Hematopoietic multipotent progenitor cell (in vitro differentiated cells): ENCODE measurements at regions not wholly inside any gene's neighbourhood (a gene's known extent, or its start where the extent isn't known, plus 50 kb on each side); places are given as distances from the start of the nearest gene placed in this dataset.
"Not testable (repeated sequence)": the region's sequence is repeated elsewhere in the genome, so short reads cannot be mapped to it uniquely, and the experiment has no call there.

Experiments
- DNase-seq, 3 donors: peaks; one replicate each; pipeline ENCODE4 v3.0.0-alpha.2; 2011 to 2015; ENCODE audit warnings: low read depth in 2 of 3, low spot score in 2 of 3

GRCh38 chr1:161454865-161455707 lies 50.2 kb upstream of the FCGR2A start:
- not testable (repeated sequence) for DNase-seq

- not testable (repeated sequence) for DNase-seq
Observed at GRCh38 chr1:161453950-161454864, 51.0 kb upstream of the FCGR2A start.

GRCh38 chr1:161451698-161452348 lies 53.4 kb upstream of the FCGR2A start:
- DNase-seq, result not testable (repeated sequence)

- DNase-seq, result not testable (repeated sequence)
Observed at GRCh38 chr1:161447760-161448332, 57.4 kb upstream of the FCGR2A start.

DNA sequence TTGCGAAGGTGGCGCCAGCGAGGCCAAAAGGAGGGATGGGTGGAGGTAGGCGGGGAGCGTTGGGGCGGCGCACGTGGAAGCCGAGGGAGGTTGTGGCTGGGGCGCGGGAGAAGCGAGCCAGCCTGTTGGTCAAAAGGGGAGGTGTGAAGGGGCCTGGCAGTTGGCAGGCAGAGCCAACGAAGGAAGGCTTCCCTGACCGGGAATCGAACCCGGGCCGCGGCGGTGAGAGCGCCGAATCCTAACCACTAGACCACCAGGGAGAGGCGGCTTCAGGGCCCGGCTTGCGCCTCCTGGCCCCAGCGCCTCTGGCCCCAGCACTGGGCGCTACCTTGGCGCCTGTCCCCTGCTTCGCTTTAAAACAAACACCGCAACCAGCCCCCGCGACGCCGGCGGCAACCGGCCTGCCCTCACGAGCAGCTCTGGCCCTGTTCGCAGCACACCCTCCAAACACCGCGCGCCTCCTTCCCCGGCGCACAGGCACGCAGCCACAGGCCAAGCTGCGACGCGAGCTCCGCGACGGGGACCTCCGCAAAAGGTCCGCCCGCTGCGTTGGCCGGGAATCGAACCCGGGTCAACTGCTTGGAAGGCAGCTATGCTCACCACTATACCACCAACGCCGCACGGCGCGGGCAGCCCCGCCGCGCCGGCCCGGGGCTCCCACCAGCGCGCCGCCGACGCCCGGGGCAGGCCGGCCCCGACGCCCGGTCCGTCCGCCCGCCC lies 58.1 kb upstream of the FCGR2A start:
- not testable (repeated sequence) for DNase-seq

- not testable (repeated sequence) for DNase-seq
Observed at GRCh38 chr1:161444725-161445124, 60.5 kb upstream of the FCGR2A start.

DNA sequence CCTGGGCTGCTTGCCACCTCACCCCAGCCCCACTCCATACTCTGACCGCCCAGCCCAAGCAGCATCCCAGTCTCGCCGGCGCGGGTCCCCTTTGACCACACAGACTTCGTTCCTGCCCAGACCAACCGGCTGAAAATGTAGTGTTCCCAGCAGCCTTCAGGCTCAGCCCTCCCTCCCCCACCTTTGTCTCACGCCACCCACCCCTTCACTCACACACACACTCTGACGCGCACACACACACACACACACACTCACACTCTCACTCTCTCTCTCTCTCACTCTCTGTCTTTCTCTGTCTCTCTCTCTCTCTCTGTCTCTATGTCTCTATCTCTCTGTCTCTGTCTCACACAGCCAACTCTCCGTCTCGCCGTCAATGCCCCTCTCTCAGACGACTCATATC lies 61.0 kb upstream of the FCGR2A start:
- not testable (repeated sequence) for DNase-seq

DNA sequence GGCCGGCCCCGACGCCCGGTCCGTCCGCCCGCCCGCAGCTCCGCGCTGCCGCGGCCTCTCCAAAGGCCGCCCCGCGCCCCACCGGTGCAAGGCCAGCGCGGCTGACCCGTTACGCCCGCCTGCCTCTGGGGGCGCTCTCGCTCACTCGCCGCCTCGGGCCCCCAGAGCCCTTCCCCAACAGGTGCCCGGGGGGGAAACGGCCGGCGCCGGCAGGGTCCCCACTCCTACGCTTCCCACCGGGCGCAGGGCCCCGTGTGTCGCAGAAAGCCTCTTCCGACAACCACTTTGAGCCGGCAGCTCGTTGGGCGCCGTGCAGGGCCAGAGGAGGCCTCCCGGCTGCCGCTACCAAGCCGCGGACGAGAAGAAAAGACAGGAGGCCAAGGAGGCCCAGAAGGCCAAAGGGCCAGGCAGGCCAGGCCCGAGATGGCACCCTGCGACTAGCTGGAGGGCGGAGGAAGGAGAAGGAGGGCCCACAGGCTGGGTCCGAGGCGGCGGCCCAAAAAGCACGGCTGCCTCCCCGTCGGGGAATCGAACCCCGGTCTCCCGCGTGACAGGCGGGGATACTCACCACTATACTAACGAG lies 64.9 kb upstream of the FCGR2A start:
- DNase-seq, result peak in 2 of 3 donors; percentile 72

GRCh38 chr1:161439280-161440232 lies 65.7 kb upstream of the FCGR2A start:
- DNase-seq, result peak in 2 of 3 donors; percentile 15 to 24

DNA sequence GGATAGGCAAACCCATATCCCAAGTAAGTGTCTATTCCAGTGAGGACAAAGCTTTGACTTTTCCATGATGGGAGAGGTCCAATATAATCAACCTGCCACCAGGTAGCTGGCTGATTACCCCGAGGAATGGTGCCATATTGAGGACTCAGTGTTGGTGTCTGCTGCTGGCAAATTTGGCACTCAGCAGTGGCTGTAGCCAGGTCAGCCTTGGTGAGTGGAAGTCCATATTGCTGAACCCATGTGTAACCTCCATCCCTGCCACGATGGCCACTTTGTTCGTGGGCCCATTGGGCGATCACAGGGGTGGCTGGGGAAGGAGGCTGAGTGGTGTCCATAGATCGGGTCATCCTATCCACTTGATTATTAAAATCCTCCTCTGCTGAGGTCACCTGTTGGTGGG lies 65.5 kb upstream of the CFAP126 start:
- DNase-seq, result not testable (repeated sequence)

- DNase-seq, result no peak
Observed at GRCh38 chr1:161432091-161432490, 64.4 kb upstream of the CFAP126 start.

- peak in 2 of 3 donors; percentile 38 to 67 for DNase-seq
Observed at GRCh38 chr1:161427733-161428516, 60.2 kb upstream of the CFAP126 start.

- DNase-seq, result not testable (repeated sequence)
Observed at GRCh38 chr1:161422914-161423313, 55.2 kb upstream of the CFAP126 start.

DNA sequence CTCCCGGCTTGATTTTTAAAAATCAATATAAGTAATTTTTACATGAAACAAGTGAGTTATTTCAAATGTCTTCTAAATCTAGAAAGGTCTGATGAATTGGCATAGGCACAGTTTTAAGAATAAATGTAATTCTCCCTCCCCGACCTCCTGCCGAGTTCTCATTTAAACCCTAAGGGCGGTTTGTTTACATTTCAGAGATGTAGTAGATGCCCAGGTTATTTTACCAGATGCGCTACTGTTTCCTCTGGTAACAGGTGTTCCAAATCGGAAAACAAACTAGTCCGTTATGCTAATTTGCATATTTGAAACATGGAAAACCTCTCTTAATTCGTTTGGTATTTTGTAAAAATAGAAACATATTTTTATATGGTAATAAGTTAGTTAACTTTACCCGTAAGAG lies 53.8 kb upstream of the CFAP126 start:
- no peak for DNase-seq

DNA sequence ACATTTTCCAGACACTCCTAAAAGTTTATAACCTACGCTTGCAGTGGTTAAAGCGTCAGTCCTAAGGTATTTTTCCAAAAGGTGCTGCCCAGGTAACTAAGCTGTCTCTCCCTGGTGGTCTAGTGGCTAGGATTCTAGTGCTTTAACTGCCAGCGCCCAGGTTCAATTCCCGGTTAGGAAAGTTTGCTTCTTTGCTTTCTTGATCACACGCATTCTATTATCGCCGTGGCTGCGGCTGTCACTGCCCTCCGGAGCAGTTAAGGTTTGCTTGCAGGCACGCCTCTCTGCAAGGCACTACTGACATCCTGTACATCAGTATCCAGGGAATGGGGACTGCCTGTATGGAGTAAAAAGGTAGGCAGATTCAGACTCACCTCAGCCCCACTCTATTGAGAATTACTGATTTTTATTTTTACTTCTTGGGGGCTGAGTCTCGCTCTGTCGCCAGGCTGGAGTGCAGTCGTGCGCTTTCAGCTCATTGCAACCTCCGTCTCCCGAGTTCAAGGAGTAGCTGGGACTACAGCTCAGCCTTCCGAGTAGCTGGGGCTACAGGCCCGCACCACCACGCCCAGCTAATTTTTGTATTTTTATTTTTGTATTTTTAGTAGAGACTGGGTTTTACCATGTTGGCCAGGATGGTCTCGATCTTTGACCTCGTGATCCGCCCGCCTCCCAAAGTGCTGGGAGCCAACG lies 53.2 kb upstream of the CFAP126 start:
- DNase-seq, result peak in 1 of 3 donors; percentile 17

DNA sequence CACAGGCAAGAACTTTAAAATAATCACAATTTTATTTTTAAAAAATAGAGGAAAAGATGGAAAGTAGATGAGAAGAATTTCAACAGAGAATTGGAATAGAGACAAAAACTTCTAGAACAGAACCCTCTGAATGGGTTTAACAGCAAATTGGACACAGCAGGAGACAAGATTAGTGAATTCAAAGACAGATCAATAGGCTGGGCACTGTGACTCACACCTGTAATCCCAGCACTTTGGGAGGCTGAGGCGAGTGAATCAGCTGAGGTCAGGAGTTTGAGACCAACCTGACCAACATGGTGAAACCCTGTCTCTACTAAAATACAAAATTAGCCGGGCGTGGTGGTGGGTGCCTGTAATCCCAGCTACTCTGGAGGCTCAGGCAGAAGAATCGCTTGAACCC lies 49.9 kb upstream of the CFAP126 start:
- not testable (repeated sequence) for DNase-seq
